ENCODE measurements at regions not wholly inside any gene's neighbourhood (a gene's known extent, or its start where the extent isn't known, plus 50 kb on each side); places are given as distances from the start of the nearest gene placed in this dataset.

DNA sequence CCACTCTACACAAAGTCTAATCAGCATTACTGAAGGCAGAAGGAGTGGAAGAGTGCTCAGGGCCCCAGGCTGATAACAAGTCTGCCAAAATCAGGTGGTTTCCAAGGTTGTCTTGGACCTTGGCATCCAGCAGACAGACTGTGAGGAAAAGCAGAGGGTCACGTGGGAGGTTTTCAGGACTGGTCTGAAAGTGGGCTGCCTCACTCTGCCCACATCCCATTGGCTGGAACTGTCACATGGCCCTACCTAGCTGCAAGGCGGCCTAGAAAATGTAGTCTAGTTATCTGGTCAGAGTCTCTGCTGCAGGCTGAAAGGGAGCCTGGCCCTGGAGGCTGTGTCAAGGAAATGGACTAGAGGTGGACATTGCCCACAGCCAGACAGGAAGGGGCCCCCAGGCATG, 310.7 kb upstream of the ASIC2 start:
- no peak for DNase-seq (ENCODE audit: unreplicated experiment)
- Mint-ChIP-seq H3K36me3 (ENCODE audit: insufficient read depth, unreplicated experiment) (no peaks in the 10 kb centered on the region), H3K9me3 (ENCODE audit: unreplicated experiment) (peaks cover 65% of the 10 kb centered on the region), H3K4me3 (ENCODE audit: unreplicated experiment) (no peak overlapping the region), H3K27ac (ENCODE audit: low read depth, unreplicated experiment) (no peak overlapping the region), H3K27me3 (ENCODE audit: insufficient read depth, unreplicated experiment) (no peaks in the 10 kb centered on the region), H3K4me1 (ENCODE audit: insufficient read depth, unreplicated experiment) (no peaks in the 10 kb centered on the region)
- ChIA-PET POLR2A (no interaction called here), CTCF (interaction anchor here (0.6 to 1.0 kb wide), 2 partner anchors 54 to 148 kb away, joined by 3 to 6 read pairs; no protein-coding TSS in a partner anchor)
- BruUV-seq (replicated peaks), result no TSS peak
- TF ChIP-seq, protein P1, sequence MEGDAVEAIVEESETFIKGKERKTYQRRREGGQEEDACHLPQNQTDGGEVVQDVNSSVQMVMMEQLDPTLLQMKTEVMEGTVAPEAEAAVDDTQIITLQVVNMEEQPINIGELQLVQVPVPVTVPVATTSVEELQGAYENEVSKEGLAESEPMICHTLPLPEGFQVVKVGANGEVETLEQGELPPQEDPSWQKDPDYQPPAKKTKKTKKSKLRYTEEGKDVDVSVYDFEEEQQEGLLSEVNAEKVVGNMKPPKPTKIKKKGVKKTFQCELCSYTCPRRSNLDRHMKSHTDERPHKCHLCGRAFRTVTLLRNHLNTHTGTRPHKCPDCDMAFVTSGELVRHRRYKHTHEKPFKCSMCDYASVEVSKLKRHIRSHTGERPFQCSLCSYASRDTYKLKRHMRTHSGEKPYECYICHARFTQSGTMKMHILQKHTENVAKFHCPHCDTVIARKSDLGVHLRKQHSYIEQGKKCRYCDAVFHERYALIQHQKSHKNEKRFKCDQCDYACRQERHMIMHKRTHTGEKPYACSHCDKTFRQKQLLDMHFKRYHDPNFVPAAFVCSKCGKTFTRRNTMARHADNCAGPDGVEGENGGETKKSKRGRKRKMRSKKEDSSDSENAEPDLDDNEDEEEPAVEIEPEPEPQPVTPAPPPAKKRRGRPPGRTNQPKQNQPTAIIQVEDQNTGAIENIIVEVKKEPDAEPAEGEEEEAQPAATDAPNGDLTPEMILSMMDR (IDR thresholded peaks at IDR 0.05; ENCODE audit: unreplicated experiment), result no peak
- intact Hi-C loops (cut with micrococcal nuclease), result no loop called here

GRCh38 chr17:33611532-33611931, 318.4 kb upstream of the ASIC2 start:
- H3K4me1 Mint-ChIP-seq (ENCODE audit: insufficient read depth, unreplicated experiment), result no peaks in the 10 kb centered on the region
- H3K36me3 Mint-ChIP-seq (ENCODE audit: insufficient read depth, unreplicated experiment), result no peaks in the 10 kb centered on the region
- intact Hi-C loops (cut with micrococcal nuclease), result no loop called here
- no peak overlapping the region for H3K4me3 Mint-ChIP-seq (ENCODE audit: unreplicated experiment)
- no peaks in the 10 kb centered on the region for H3K27me3 Mint-ChIP-seq (ENCODE audit: insufficient read depth, unreplicated experiment)
- peaks cover 31% of the 10 kb centered on the region for H3K9me3 Mint-ChIP-seq (ENCODE audit: unreplicated experiment)
- TF ChIP-seq, protein P1 (IDR thresholded peaks at IDR 0.05; ENCODE audit: unreplicated experiment), result no peak
- ChIA-PET POLR2A (no interaction called here), CTCF (interaction anchor here (0.6 to 1.0 kb wide), 2 partner anchors 10 to 19 kb away, joined by 3 read pairs; no protein-coding TSS in a partner anchor)
- no peak for DNase-seq (ENCODE audit: unreplicated experiment)
- no peak overlapping the region for H3K27ac Mint-ChIP-seq (ENCODE audit: low read depth, unreplicated experiment)
- BruUV-seq (replicated peaks), result no TSS peak

- TF ChIP-seq, protein P1 (IDR thresholded peaks at IDR 0.05; ENCODE audit: unreplicated experiment), result no peak
- no TSS peak for BruUV-seq (replicated peaks)
- DNase-seq (ENCODE audit: unreplicated experiment), result no peak
- no peak overlapping the region for H3K4me3 Mint-ChIP-seq (ENCODE audit: unreplicated experiment)
- H3K27me3 Mint-ChIP-seq (ENCODE audit: insufficient read depth, unreplicated experiment), result no peaks in the 10 kb centered on the region
- no peak overlapping the region for H3K27ac Mint-ChIP-seq (ENCODE audit: low read depth, unreplicated experiment)
- POLR2A ChIA-PET, result no interaction called here
- intact Hi-C loops (cut with micrococcal nuclease), result no loop called here
- H3K36me3 Mint-ChIP-seq (ENCODE audit: insufficient read depth, unreplicated experiment), result no peaks in the 10 kb centered on the region
- CTCF ChIA-PET, result no interaction called here
- peaks cover 15% of the 10 kb centered on the region for H3K9me3 Mint-ChIP-seq (ENCODE audit: unreplicated experiment)
- no peaks in the 10 kb centered on the region for H3K4me1 Mint-ChIP-seq (ENCODE audit: insufficient read depth, unreplicated experiment)
Observed at GRCh38 chr17:33615861-33616260, 322.8 kb upstream of the ASIC2 start.

GRCh38 chr17:33623841-33624240, 330.7 kb upstream of the ASIC2 start:
- Mint-ChIP-seq H3K36me3 (ENCODE audit: insufficient read depth, unreplicated experiment) (no peaks in the 10 kb centered on the region), H3K27me3 (ENCODE audit: insufficient read depth, unreplicated experiment) (no peaks in the 10 kb centered on the region), H3K4me1 (ENCODE audit: insufficient read depth, unreplicated experiment) (no peaks in the 10 kb centered on the region), H3K4me3 (ENCODE audit: unreplicated experiment) (no peak overlapping the region), H3K9me3 (ENCODE audit: unreplicated experiment) (peaks cover 49% of the 10 kb centered on the region), H3K27ac (ENCODE audit: low read depth, unreplicated experiment) (no peak overlapping the region)
- BruUV-seq (replicated peaks), result no TSS peak
- intact Hi-C loops (cut with micrococcal nuclease), result no loop called here
- CTCF ChIA-PET, result interaction anchor here (0.6 kb wide), 1 partner anchor 60 kb away, joined by 3 read pairs; no protein-coding TSS in a partner anchor
- TF ChIP-seq, protein P1 (IDR thresholded peaks at IDR 0.05; ENCODE audit: unreplicated experiment), result no peak
- DNase-seq (ENCODE audit: unreplicated experiment), result no peak
- POLR2A ChIA-PET, result no interaction called here

Measured in MCF 10A (cell line).